GM12864 (cell line): ENCODE measurements at regions not wholly inside any gene's neighbourhood (a gene's known extent, or its start where the extent isn't known, plus 50 kb on each side); places are given as distances from the start of the nearest gene placed in this dataset.
A peak's percentile ranks its signal among the peaks of the same experiment; 100 is the strongest.
"Not testable (repeated sequence)": the region's sequence is repeated elsewhere in the genome, so short reads cannot be mapped to it uniquely, and the experiment has no call there.

Experiments
- DNase-seq: peaks from one replicate; pipeline ENCODE4 v3.0.0-alpha.2; 2011; ENCODE audit warnings: low read depth
- H3K4me3 ChIP-seq: 2 replicates; pipeline ENCODE4 v1.5.1; 2011; ENCODE audit warnings: mild to moderate bottlenecking, low read depth, low read length, control low read depth
- TF ChIP-seq, protein P1 (sequence below): IDR thresholded peaks from 2 replicates; pipeline ENCODE4 v1.5.1; 2011; ENCODE audit warnings: low read depth, mild to moderate bottlenecking, moderate library complexity, low read length, control low read depth, inconsistent platforms; ENCODE audit errors: missing control alignments

DNA sequence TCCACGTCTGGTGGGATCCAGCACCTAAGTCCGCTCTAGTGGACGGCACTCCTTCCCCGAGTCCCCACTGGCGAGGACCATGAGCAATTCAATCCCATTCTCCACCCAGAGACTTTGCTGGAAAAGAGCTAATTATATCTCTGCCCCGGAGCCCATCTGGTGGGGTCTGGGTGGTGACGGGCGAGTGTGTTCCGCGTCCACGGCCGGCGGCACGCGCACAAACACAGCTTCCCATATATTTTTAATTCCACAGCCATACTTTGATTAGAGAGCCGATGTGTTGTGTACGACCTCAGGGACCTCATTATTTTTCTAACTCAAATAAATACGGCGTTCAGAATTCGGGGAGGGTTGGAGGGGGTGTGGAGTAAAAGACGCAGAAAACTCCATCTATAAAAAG, 64.1 kb upstream of the ADGRE5 start:
- TF ChIP-seq, protein P1, sequence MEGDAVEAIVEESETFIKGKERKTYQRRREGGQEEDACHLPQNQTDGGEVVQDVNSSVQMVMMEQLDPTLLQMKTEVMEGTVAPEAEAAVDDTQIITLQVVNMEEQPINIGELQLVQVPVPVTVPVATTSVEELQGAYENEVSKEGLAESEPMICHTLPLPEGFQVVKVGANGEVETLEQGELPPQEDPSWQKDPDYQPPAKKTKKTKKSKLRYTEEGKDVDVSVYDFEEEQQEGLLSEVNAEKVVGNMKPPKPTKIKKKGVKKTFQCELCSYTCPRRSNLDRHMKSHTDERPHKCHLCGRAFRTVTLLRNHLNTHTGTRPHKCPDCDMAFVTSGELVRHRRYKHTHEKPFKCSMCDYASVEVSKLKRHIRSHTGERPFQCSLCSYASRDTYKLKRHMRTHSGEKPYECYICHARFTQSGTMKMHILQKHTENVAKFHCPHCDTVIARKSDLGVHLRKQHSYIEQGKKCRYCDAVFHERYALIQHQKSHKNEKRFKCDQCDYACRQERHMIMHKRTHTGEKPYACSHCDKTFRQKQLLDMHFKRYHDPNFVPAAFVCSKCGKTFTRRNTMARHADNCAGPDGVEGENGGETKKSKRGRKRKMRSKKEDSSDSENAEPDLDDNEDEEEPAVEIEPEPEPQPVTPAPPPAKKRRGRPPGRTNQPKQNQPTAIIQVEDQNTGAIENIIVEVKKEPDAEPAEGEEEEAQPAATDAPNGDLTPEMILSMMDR = no peak
- no peak for DNase-seq
- H3K4me3 ChIP-seq = no peak overlapping the region

DNA sequence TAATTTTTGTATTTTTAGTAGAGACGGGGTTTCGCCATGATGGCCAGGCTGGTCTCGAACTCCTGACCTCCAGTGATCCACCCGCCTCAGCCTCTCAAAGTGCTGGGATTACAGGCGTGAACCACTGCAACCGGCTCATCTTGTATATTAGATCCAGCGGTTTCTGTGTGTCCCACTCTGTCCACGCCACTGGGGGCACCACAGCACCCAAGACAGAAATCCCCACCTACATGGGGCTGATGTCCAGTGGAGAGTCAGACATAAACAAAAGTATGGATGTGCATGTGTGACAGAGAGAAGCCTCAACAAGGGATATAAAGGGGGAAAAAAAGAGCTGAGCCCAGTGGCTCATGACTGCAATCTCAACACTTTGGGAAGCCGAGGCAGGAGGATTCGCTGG, 65.8 kb upstream of the ADGRE5 start:
- no peak overlapping the region for H3K4me3 ChIP-seq
- TF ChIP-seq, protein P1 = peak; percentile 1
- DNase-seq = no peak

DNA sequence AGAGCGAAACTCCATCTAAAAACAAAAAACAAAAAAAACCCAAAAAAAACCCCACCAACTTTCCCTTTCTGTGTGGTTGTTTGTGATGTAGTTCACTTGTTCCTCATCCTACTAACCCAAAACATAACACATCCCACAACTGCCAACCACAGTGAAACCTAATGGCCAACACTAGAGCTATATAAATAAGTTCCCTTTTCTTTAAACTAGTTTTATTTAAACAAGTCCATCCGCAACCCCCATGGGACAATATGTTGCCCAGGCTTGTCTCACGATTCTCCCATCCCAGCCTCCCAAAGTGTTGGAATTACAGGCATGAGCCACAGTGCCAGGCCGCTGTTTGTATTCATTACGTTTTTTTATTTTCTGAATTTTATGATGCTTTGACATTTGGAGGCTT, 71.2 kb upstream of the ADGRE5 start:
- TF ChIP-seq, protein P1 = no peak
- peak; percentile 19 for DNase-seq
- no peak overlapping the region for H3K4me3 ChIP-seq

DNA sequence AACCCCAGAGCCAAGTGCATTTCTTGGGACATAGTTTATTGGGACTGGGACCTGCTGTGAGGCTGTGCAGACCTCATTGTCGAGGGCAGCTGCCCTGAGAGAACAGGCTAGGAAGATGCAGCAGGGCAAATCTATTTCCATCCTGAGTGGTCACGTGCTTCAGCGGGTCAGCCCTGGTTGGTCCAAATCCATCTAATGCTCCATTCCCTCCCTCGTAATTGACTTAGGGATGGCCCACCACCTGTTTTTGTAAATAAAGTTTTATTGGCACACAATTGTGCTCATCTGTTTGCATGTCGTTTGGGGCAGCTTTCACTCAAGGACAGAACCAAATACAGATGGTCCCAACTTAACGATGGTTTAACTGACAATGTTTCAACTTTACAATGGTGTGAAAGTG, 75.5 kb upstream of the ADGRE5 start:
- TF ChIP-seq, protein P1 = no peak
- H3K4me3 ChIP-seq = no peak overlapping the region

DNA sequence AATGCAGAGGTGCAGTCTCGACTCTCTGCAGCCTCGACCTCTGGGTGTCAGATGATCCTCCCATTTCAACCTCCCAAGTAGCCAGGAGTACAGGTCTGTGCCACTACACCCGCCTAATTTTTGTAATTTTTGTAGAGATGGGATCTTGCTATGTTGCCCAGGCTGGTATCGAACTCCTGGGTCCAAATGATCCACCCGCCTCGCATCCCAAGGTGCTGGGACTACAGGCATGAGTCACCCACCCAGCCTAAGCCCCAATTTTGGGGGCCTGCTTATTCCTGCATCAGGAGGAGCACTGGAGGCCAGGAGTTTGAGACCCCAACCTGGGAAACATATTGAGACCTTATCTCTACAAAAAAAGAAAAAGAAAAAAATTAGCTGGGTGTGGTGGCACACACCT, 80.1 kb upstream of the ADGRE5 start:
- no peak for DNase-seq
- H3K4me3 ChIP-seq = no peak overlapping the region
- TF ChIP-seq, protein P1 = no peak

More for the DNA sequence above, 75.5 kb upstream of the ADGRE5 start:
- DNase-seq = no peak

DNA sequence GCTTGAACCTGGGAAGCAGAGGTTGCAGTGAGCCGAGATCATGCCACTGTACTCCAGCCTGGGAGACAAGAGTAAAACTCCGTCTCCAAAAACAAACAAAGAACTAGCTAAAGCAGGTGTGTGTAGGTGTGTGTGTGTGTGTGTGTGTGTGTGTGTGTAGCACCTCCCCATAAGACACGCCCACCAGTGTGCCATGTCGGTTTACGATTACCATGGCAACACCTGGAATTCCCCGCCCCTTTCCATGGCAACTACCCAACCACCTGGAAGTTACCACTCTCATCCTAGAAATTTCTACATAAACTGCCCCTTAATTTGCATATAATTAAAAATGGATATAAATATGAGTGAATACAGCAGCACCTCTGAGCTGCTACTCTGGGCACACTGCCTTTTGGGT, 80.9 kb upstream of the ADGRE5 start:
- TF ChIP-seq, protein P1 = no peak
- DNase-seq = no peak
- H3K4me3 ChIP-seq = no peak overlapping the region

DNA sequence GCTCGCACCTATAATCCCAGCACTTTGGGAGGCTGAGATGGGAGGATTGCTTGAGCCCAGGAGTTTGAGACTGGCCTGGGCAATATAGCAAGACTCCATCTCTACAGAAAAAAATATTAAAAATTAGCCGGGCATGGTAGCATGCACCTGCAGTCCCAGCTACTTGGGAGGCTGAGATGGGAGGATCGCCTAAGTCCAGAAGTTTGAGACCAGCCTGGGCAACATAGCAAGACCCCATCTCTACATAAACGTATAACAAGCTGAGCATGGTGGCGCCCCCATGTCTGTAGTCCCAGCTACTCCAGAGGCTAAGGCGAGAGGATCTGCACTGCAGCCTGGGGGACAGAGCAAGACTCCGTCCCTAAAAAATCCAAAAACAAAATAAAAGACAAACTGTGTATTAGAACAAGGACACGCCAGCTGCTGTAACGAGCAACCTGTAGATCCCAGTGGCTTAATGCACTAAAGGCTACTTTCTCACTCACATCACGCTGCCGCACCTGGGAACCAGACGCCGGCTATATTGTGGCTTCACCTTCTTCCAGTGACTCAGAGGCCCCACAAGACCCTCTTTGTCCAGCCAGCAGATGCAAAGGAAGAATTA, 81.9 kb upstream of the ADGRE5 start:
- H3K4me3 ChIP-seq, DNase-seq: not testable (repeated sequence)

DNA sequence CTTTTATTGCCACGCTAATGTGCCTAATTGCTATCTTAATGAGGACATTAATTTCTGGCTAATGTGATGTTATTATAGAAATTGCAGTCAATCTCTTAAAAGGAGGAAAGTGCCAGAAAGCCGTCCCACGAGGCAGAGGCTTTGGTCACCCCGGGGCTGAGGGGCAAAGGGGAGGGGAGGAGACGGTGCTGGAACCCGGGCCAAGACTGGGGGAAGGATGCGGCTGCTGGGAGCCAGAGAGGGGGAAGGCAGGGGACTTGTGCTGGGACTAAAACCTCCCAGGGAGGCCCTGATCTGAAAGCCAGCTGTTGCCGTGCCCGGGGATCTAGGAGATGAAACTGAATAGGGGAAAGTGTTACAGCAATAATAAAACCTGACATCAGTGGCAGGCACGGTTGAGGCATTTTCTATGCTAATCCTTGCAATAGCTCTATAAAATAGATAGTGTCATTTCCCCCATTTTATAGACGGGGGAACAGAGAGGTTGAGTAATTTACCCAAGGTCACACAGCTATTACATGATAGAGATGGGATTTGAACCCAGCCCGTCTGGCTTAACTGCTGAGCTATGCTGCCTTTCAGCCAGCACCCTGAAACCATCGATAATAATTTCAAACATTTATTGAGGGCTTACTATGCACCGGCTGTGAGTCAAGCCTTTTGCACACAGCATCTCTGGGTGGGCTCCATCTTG, 83.2 kb upstream of the ADGRE5 start:
- not testable (repeated sequence) for DNase-seq, H3K4me3 ChIP-seq

DNA sequence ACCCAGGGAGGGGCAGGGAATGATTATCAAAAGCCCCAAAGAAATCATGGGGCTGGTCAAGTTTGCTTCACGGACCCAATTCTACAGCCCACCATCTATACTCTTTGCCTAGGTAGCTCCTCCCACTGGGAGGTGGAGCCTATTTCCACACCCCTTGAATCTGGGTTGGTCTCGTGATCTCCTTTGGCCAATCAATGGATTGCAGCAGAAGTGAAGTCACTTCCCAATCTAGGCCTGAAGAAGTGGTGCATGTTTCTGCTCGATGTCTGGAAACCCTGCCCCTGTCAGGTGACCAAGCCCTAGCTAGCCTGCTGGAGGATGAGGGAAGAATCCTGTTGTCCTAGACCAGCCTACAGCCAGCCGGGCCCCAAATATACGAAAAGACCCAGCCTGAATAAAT, 86.3 kb upstream of the ADGRE5 start:
- not testable (repeated sequence) for H3K4me3 ChIP-seq, DNase-seq

DNA sequence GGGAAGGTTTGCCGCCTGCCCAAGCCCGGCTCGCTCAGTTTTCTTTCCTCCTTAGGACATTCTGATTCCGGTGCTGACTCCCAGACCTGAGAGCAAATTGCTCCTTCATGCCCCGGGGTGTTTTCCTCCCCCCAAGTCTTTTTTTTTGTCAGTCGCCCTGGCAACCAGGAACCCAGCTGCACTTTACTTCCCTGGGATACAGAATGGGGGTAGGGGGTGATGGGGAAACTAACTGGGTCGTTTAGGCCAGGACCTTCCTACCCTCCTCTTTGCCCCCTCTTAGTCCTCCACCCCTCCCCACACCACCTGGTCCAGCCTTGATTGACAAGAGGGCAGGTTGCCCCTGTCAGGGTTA, 87.5 kb upstream of the ADGRE5 start:
- DNase-seq, H3K4me3 ChIP-seq: not testable (repeated sequence)

DNA sequence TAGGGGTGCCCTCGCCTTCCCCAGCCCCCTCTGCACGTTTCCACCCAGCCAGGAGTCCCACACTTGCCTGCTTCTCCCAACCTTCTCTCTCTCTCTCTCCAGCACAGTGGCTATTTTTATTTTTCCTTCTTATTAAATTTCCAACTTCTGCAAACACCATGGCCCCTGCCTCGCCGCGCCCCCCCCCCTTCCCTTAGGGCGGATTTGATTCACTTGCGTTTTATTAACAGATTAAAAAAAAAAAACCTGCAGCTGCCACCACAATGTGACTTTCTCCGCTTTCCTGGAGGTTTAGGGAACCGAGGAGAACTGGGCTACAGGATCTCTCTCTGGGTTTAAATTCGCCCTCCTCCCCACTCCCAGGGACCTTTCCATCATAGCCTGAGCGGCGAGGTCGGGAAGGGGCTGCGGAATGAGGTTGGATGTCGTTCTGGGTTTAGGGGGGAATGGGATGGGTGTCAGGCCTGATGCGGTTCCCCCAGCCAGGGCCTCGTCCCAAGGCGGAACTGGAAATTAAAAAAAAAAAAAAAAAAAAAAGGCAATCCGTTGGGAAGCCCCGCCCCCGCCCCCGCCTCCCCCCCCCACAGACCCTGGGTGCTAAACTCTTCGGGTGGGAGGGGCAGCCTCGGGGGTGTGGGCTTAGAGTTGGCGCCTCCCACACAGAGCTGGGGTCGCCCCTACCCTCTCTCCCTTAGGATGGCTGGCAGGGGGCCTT, 87.3 kb upstream of the ADGRL1 start:
- H3K4me3 ChIP-seq, DNase-seq: not testable (repeated sequence)
